ENCODE measurements at regions not wholly inside any gene's neighbourhood (a gene's known extent, or its start where the extent isn't known, plus 50 kb on each side); places are given as distances from the start of the nearest gene placed in this dataset.
"Not testable (repeated sequence)": the region's sequence is repeated elsewhere in the genome, so short reads cannot be mapped to it uniquely, and the experiment has no call there.

- DNase-seq (ENCODE audit: low read depth in 1 of 2, low spot score in 1 of 2), result no peak
These were observed 98.0 kb downstream of the VCPKMT start for GRCh38 chr14:50018201-50018932.

- DNase-seq (ENCODE audit: low read depth in 1 of 2, low spot score in 1 of 2), result no peak
These were observed 97.5 kb downstream of the VCPKMT start for GRCh38 chr14:50018933-50019210.

- no peak for DNase-seq (ENCODE audit: low read depth in 1 of 2, low spot score in 1 of 2)
These were observed 96.2 kb downstream of the VCPKMT start for GRCh38 chr14:50020184-50020583.

DNA sequence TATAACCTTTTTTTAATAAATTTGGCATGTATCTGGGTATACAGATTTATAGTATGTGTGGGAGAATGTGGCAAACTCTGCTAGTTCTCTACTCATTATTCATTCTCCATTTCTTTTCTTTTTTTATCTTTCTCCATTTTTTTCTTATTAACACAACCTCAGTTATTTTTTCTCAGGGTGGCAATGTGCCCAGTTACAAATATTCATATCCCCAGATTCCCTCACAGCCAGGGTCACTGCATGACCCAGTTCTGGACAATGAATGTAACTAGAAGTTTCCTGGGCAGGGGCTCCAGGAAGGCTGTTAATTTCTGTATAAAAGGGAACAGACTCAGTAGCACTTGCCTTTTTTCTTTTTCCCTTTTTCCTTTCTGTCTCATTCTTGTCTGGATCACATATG is 95.6 kb downstream of the VCPKMT start:
- no peak for DNase-seq (ENCODE audit: low read depth in 1 of 2, low spot score in 1 of 2)

- DNase-seq (ENCODE audit: low read depth in 1 of 2, low spot score in 1 of 2), result no peak
These were observed 94.9 kb downstream of the VCPKMT start for GRCh38 chr14:50021261-50022031.

DNA sequence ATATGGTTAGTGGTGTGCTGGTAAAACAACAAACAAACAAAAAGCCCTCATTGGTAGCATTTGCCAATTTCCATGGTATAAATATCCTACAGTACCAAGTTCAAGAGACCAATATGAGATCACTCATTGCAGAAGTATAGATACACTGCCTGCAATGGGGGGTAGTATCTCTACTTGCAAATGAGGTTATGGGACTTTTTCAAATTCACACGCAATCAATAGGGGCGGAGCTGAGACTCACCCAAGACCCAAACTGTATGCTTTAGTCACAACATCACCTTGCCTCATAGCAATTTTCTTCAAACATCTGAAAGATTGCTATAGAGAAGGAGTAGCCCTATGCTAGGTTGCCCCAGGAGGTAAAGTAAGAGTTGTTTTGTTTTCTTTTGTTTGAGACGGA is 93.7 kb downstream of the VCPKMT start:
- no peak for DNase-seq (ENCODE audit: low read depth in 1 of 2, low spot score in 1 of 2)

DNA sequence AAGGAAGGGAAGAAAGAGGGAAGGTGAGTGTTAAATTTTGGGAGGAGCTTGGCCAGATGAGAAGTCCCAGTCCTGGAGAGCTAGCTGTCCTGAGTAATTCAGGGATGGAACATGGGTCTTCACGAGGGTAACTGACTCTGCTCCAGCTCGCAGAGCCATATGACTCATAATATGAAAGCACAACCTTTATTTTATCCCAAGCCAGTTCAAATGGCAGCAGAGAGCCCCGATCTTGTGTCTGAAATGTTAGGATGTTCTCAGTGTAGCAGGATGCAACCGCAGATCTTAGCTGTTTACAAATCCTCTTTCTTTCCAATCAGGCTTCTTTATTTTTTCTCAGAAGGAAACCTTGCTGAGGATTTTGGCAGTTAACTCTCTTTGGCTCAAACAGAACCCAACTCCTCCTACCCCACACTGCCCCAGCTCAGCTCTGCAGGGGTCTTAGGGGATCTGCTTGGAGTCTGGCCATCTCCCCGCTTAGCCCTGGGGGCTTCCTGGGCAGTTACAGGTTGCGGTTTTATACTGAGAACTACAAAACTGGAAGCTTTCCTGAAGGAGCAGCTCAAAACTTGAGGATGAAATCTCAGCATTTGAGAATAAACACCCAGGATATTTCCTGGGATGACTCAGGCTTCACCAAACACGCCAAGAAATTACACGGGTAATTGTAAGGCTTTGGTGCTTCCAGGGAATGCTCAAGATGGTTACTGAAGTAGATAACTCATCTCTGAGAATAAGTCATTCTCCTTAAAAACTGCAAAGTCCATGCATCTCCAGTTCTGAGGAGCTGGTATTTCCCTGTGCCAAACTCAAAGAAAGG is 92.5 kb downstream of the VCPKMT start:
- DNase-seq (ENCODE audit: low read depth in 1 of 2, low spot score in 1 of 2), result no peak

GRCh38 chr14:50025073-50025472 is 91.3 kb downstream of the VCPKMT start:
- no peak for DNase-seq (ENCODE audit: low read depth in 1 of 2, low spot score in 1 of 2)

DNA sequence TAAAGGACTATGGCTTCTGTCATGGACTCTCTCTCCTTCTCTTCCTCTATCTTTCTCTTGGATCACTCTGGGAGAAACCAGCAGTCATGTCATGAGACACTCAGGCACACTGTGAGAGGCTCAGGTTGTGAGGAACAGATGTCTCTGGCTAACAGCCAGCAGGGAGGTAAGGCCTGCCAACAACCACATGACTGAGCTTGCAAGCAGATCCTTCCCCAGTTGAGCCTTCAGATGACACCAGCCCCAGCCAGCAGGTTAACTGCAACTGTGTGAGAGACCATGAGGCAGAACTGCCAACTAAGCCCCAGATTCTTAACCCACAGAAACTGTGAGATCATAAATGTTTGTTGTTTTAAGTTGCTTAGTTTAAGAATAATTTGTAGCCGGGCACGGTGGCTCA is 90.6 kb downstream of the VCPKMT start:
- DNase-seq (ENCODE audit: low read depth in 1 of 2, low spot score in 1 of 2), result no peak

DNA sequence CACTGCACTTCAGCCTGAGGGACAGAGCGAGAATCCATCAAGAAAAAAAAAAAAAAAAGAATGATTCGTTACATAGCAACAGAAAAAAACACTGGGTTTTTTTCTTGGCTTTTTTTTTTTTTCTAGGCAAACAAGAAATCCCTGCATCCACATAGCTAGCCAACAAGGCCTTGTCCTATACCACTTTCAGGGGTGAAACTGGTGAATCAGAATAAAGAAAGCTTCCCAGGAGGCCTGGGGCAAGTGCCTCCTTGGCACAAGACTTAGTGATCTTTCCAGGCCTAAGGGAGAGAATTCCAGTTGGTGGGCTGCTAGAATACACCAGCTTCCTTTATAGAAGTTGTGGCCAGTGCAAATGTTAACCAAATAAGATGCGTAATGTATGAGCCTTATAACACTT is 90.0 kb downstream of the VCPKMT start:
- no peak for DNase-seq (ENCODE audit: low read depth in 1 of 2, low spot score in 1 of 2)

DNA sequence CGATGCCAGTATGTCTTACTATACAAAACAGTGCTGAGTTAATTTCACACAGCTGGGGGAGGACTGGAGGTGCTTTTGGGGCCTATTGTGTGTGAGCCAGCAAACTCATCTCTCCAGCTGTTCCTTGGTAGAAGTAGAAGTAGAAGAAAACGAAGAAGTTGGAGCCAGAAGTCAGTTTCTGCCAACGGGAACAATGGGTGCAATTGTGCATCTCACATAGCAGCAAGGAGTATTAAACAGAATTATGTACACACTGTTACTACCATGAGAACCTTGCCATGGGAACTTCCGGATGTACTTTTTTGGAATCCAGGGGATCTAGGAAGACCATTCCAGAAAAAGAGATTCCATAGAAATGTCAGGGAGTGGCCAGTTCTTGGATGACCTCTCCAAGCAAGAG is 88.6 kb downstream of the VCPKMT start:
- DNase-seq (ENCODE audit: low read depth in 1 of 2, low spot score in 1 of 2), result no peak

- DNase-seq (ENCODE audit: low read depth in 1 of 2, low spot score in 1 of 2), result no peak
These were observed 87.9 kb downstream of the VCPKMT start for GRCh38 chr14:50028458-50028857.

- no peak for DNase-seq (ENCODE audit: low read depth in 1 of 2, low spot score in 1 of 2)
These were observed 86.3 kb downstream of the VCPKMT start for GRCh38 chr14:50030036-50030435.

DNA sequence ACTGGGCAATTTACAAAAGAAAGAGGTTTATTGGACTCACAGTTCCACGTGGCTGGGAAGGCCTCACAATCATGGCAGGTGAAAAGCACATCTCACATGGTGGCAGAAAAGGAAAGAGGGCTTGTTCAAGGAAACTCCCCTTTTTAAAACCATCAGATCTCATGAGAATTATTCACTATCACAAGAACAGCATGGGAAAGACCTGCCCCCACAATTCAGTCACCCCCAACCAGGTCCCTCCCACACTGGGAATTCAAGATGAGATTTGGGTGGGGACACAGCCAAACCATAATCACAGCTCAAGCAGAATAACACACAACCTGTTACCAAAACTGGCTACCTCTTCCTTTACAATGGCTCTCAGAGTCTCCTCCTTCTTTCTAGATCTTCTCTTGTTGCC is 85.5 kb downstream of the VCPKMT start:
- DNase-seq (ENCODE audit: low read depth in 1 of 2, low spot score in 1 of 2), result not testable (repeated sequence)

GRCh38 chr14:50031602-50032313 is 84.6 kb downstream of the VCPKMT start:
- no peak for DNase-seq (ENCODE audit: low read depth in 1 of 2, low spot score in 1 of 2)

- DNase-seq (ENCODE audit: low read depth in 1 of 2, low spot score in 1 of 2), result not testable (repeated sequence)
These were observed 83.8 kb downstream of the VCPKMT start for GRCh38 chr14:50032462-50033167.

- DNase-seq (ENCODE audit: low read depth in 1 of 2, low spot score in 1 of 2), result no peak
These were observed 81.2 kb downstream of the VCPKMT start for GRCh38 chr14:50035214-50035613.

DNA sequence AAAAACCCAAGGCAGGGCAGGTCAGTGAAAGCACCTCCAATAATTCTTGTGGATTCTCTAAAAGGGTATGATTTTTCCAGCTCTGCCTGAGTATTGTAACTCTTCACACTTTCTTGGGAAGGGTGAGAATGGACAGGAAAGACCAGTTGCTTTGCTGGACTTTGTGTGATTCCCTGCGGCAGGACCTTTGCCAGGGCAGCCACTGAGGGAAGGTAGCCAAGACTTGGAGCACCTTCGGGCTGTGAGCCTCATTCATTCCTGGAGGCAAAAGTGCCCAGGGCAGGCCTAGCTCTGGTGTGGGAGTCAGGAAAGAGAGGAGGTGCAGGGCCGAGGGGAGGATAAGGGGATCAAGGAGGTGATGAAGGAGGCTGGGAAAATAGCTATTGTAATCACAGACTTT is 80.2 kb downstream of the VCPKMT start:
- no peak for DNase-seq (ENCODE audit: low read depth in 1 of 2, low spot score in 1 of 2)

GRCh38 chr14:50036637-50037036 is 79.7 kb downstream of the VCPKMT start:
- no peak for DNase-seq (ENCODE audit: low read depth in 1 of 2, low spot score in 1 of 2)

DNA sequence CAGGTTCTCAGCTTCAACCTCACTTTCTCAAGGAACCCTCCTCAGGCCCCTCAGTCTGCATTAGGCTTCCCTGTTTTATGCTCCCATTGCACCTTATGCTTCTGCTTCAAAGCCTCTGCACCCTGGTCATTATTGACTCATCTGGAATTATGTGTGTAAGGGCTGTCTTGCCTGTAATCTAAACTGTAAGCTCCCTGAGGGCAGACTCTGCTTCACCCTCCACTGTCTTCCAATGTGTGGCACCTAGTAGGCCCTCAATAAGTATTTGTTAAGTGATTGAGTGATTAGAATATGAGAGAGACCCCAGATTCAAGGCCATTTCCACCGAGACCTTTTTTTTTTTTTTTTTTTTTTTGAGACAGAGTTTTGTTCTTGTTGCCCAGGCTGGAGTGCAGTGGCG is 79.1 kb downstream of the VCPKMT start:
- DNase-seq (ENCODE audit: low read depth in 1 of 2, low spot score in 1 of 2), result no peak

DNA sequence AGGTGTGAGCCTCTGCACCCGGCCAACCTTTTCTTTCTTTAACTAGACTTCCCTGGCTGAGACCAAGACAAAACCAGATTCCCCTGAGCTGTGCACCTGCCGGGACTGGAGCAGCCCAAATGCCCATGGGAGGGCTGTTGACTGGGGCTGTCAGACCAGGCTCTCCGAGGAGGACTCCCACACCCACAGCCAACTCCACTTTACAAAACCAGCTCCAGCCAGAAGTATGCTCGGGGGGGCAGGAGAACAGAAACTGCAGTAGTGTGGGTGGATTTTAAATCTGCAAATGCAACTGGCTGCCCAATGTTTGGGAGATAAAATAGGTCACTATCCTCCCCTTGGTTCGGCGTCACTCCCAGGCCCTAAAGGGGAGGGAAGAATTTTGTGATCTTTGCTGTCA is 78.5 kb downstream of the VCPKMT start:
- no peak for DNase-seq (ENCODE audit: low read depth in 1 of 2, low spot score in 1 of 2)

All from activated CD4-positive, alpha-beta T cell treated with anti-CD3 and anti-CD28 coated beads, Interleukin-2, amount 50 U/mL, for 24 hours (primary cell).